Ishikawa (cell line): ENCODE measurements at regions not wholly inside any gene's neighbourhood (a gene's known extent, or its start where the extent isn't known, plus 50 kb on each side); places are given as distances from the start of the nearest gene placed in this dataset.

ENCODE experiments used
- CREB1 ChIP-seq: IDR thresholded peaks from 2 replicates; pipeline ENCODE4 v1.6.1; 2012; ENCODE audit warnings: low read depth
- EGR1 ChIP-seq: IDR thresholded peaks from 2 replicates; pipeline ENCODE4 v1.6.1; 2012
- EP300 ChIP-seq: IDR thresholded peaks from 2 replicates; pipeline ENCODE4 v1.6.1; 2012; ENCODE audit warnings: borderline replicate concordance
- FOXM1 ChIP-seq: IDR thresholded peaks from 2 replicates; pipeline ENCODE4 v1.6.1; 2012; ENCODE audit warnings: low read depth, borderline replicate concordance
- RAD21 ChIP-seq: IDR thresholded peaks from 2 replicates; pipeline ENCODE4 v1.6.1; 2012; ENCODE audit warnings: low read depth
- TAF1 ChIP-seq: IDR thresholded peaks from 2 replicates; pipeline ENCODE4 v1.6.1; 2012; ENCODE audit warnings: low read depth, mild to moderate bottlenecking
- TEAD4 ChIP-seq: IDR thresholded peaks from 2 replicates; pipeline ENCODE4 v1.6.1; 2012
- TF ChIP-seq, protein P1 (sequence below): IDR thresholded peaks from 2 replicates; pipeline ENCODE4 v1.6.1; 2012
- TF ChIP-seq, protein P2 (sequence below): IDR thresholded peaks from 2 replicates; pipeline ENCODE4 v1.6.1; 2012
- TF ChIP-seq, protein P3 (sequence below): IDR thresholded peaks from 2 replicates; pipeline ENCODE4 v1.6.1; 2012; ENCODE audit warnings: low read depth, mild to moderate bottlenecking

DNA sequence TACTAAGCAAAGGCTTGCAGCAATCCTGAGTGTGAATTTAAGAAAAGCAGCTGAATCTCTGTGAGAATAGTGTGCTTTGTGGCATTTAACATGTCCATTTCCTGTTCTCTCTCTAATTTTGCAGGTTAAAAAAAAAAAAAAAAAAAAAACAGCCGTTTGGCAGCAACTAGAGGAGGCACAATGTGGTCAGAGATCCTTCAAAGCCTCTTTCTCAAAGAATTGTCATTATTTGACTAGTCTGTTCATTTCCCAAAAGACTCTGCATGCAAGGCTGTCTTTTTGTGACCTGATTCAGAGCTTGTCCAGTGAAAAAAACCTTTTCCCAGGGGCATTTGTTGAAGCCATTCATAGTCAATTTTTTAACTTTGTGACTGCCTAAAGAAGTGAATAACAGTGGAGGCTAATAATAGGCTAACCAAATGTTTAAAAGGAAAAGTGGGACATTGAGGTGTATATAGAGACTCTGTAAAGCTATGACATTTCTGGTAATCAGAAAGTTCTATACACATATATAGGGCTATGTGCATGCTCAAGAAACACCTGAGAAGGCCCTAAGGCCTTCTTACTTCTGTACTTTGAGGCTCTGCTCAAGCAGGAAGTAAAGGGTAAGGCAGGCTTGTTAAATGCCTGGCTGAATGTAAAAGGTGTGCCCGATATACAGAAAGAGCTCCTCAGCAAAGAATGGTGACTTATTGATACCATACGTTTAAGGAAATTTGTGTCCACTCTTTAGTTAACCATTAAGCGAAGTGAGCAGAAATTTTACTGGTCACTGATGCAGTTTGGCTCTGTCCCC is 289.6 kb upstream of the RAB6C start:
- TF ChIP-seq EGR1 (no peak), CREB1 (no peak), EP300 (no peak), TAF1 (no peak), TEAD4 (no peak), RAD21 (no peak), FOXM1 (no peak)
- TF ChIP-seq, protein P1, sequence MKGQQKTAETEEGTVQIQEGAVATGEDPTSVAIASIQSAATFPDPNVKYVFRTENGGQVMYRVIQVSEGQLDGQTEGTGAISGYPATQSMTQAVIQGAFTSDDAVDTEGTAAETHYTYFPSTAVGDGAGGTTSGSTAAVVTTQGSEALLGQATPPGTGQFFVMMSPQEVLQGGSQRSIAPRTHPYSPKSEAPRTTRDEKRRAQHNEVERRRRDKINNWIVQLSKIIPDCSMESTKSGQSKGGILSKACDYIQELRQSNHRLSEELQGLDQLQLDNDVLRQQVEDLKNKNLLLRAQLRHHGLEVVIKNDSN, result no peak
- TF ChIP-seq, protein P2, sequence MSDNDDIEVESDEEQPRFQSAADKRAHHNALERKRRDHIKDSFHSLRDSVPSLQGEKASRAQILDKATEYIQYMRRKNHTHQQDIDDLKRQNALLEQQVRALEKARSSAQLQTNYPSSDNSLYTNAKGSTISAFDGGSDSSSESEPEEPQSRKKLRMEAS, result no peak
- TF ChIP-seq, protein P3, sequence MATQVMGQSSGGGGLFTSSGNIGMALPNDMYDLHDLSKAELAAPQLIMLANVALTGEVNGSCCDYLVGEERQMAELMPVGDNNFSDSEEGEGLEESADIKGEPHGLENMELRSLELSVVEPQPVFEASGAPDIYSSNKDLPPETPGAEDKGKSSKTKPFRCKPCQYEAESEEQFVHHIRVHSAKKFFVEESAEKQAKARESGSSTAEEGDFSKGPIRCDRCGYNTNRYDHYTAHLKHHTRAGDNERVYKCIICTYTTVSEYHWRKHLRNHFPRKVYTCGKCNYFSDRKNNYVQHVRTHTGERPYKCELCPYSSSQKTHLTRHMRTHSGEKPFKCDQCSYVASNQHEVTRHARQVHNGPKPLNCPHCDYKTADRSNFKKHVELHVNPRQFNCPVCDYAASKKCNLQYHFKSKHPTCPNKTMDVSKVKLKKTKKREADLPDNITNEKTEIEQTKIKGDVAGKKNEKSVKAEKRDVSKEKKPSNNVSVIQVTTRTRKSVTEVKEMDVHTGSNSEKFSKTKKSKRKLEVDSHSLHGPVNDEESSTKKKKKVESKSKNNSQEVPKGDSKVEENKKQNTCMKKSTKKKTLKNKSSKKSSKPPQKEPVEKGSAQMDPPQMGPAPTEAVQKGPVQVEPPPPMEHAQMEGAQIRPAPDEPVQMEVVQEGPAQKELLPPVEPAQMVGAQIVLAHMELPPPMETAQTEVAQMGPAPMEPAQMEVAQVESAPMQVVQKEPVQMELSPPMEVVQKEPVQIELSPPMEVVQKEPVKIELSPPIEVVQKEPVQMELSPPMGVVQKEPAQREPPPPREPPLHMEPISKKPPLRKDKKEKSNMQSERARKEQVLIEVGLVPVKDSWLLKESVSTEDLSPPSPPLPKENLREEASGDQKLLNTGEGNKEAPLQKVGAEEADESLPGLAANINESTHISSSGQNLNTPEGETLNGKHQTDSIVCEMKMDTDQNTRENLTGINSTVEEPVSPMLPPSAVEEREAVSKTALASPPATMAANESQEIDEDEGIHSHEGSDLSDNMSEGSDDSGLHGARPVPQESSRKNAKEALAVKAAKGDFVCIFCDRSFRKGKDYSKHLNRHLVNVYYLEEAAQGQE, result no peak
